Hepatocyte (in vitro differentiated cells): ENCODE measurements at regions not wholly inside any gene's neighbourhood (a gene's known extent, or its start where the extent isn't known, plus 50 kb on each side); places are given as distances from the start of the nearest gene placed in this dataset.
"Not testable (repeated sequence)": the region's sequence is repeated elsewhere in the genome, so short reads cannot be mapped to it uniquely, and the experiment has no call there.

Experiments
- DNase-seq: peaks from one replicate; pipeline ENCODE4 v3.0.0-alpha.2; 2016; ENCODE audit warnings: low spot score
- H2AFZ ChIP-seq: fragments of 200-600 bp; sonication (generic); 2 replicates; pipeline ENCODE4 v1.6.0; 2016; ENCODE audit warnings: antibody characterized with exemption, mild to moderate bottlenecking
- H3K27ac ChIP-seq: fragments of 200-600 bp; sonication (generic); 2 replicates; pipeline ENCODE4 v1.5.1; 2016; ENCODE audit warnings: mild to moderate bottlenecking
- H3K27me3 ChIP-seq: fragments of 200-600 bp; sonication (generic); 2 replicates; pipeline ENCODE4 v1.6.1; 2016
- H3K36me3 ChIP-seq: fragments of 200-600 bp; sonication (generic); replicated peaks from 2 replicates; pipeline ENCODE4 v1.5.1; 2016; ENCODE audit warnings: low read depth; ENCODE audit not compliant: insufficient read depth
- H3K4me1 ChIP-seq: fragments of 200-600 bp; sonication (generic); 2 replicates; pipeline ENCODE4 v1.5.1; 2016; ENCODE audit warnings: mild to moderate bottlenecking, moderate library complexity; ENCODE audit not compliant: insufficient read depth
- H3K4me2 ChIP-seq: fragments of 200-600 bp; sonication (generic); 2 replicates; pipeline ENCODE4 v1.6.0; 2016
- H3K4me3 ChIP-seq: fragments of 200-600 bp; sonication (generic); 2 replicates; pipeline ENCODE4 v1.5.1; 2016; ENCODE audit warnings: mild to moderate bottlenecking
- H3K79me2 ChIP-seq: fragments of 200-600 bp; sonication (generic); 2 replicates; pipeline ENCODE4 v1.6.0; 2017; ENCODE audit warnings: mild to moderate bottlenecking
- H3K9me2 ChIP-seq: fragments of 200-600 bp; sonication (generic); replicated peaks from 2 replicates; pipeline ENCODE4 v1.6.0; 2017; ENCODE audit warnings: mild to moderate bottlenecking; ENCODE audit not compliant: insufficient read depth
- H3K9me3 ChIP-seq: fragments of 200-600 bp; sonication (generic); 2 replicates; pipeline ENCODE4 v1.5.1; 2016; ENCODE audit warnings: low read depth, mild to moderate bottlenecking
- H4K20me1 ChIP-seq: fragments of 200-600 bp; sonication (generic); 2 replicates; pipeline ENCODE4 v1.6.0; 2016; ENCODE audit warnings: mild to moderate bottlenecking; ENCODE audit not compliant: insufficient read depth, poor library complexity, severe bottlenecking
- EZH2 ChIP-seq: fragments of 200-600 bp; sonication (generic); IDR thresholded peaks from 2 replicates; pipeline ENCODE4 v1.6.1; 2016; ENCODE audit warnings: antibody characterized with exemption, mild to moderate bottlenecking, borderline replicate concordance
- EZH2phosphoT487 ChIP-seq: fragments of 200-600 bp; sonication (generic); IDR thresholded peaks from one replicate; pipeline ENCODE4 v1.6.1; 2018; ENCODE audit warnings: antibody characterized with exemption, mild to moderate bottlenecking, low read depth, moderate library complexity; ENCODE audit not compliant: unreplicated experiment, severe bottlenecking
- WGBS: methylation state at CpG from one replicate; pipeline ENCODE4 v1.1.6; 2016; ENCODE audit warnings: low lambda C conversion rate; ENCODE audit errors: missing lambda C conversion rate; 5-methylcytosine and 5-hydroxymethylcytosine counted together
- TF ChIP-seq, protein P1 (sequence below): fragments of 200-600 bp; sonication (generic); IDR thresholded peaks from 2 replicates; pipeline ENCODE4 v1.5.1; 2016; ENCODE audit warnings: antibody characterized with exemption, mild to moderate bottlenecking; ENCODE audit not compliant: poor library complexity

DNA sequence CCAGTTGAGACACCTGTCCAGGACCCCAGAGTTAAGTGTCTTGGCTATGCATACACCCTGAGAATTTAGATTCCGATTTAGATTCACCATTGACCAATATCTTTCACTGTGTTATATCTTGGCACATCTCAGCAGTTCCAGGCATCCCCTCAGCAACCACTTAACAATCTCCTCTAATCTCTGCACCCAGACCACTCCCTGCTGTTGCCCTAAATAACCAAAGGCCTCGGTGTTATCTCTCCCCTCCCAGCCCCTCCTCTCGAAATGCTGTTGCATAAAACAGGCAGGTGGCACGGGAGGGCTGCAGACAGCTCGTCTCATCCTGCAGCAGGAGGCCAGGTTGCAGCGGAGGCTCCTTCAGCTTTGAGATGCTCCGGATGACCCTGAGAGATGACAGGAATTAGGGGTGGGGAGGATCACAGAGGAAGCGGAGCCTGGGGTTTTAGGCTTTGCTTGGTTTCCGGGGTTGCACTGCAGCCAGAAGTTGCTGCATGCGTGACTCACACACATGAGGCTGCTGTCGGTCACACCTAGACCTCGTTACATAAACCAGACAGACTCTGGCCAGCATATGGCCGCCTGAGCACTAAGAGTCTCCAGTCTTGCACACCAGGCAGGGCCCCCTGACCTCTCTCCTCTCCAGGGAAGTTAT, 210.3 kb upstream of the USP9Y start:
- DNase-seq, result no peak
- Histone ChIP-seq H2AFZ (no peak overlapping the region), H4K20me1 (no peaks in the 10 kb centered on the region), H3K27me3 (no peaks in the 10 kb centered on the region), H3K27ac (no peak overlapping the region), H3K9me2 (no peaks in the 10 kb centered on the region), H3K4me1 (no peaks in the 10 kb centered on the region), H3K9me3 (no peaks in the 10 kb centered on the region), H3K4me2 (no peak overlapping the region), H3K36me3 (no peaks in the 10 kb centered on the region), H3K4me3 (no peak overlapping the region), H3K79me2 (no peaks in the 10 kb centered on the region)
- WGBS, result no CpG with 5 or more reads among the region's 13 CpGs
- TF ChIP-seq EZH2phosphoT487 (no peak), EZH2 (no peak)
- TF ChIP-seq, protein P1, sequence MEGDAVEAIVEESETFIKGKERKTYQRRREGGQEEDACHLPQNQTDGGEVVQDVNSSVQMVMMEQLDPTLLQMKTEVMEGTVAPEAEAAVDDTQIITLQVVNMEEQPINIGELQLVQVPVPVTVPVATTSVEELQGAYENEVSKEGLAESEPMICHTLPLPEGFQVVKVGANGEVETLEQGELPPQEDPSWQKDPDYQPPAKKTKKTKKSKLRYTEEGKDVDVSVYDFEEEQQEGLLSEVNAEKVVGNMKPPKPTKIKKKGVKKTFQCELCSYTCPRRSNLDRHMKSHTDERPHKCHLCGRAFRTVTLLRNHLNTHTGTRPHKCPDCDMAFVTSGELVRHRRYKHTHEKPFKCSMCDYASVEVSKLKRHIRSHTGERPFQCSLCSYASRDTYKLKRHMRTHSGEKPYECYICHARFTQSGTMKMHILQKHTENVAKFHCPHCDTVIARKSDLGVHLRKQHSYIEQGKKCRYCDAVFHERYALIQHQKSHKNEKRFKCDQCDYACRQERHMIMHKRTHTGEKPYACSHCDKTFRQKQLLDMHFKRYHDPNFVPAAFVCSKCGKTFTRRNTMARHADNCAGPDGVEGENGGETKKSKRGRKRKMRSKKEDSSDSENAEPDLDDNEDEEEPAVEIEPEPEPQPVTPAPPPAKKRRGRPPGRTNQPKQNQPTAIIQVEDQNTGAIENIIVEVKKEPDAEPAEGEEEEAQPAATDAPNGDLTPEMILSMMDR, result no peak

DNA sequence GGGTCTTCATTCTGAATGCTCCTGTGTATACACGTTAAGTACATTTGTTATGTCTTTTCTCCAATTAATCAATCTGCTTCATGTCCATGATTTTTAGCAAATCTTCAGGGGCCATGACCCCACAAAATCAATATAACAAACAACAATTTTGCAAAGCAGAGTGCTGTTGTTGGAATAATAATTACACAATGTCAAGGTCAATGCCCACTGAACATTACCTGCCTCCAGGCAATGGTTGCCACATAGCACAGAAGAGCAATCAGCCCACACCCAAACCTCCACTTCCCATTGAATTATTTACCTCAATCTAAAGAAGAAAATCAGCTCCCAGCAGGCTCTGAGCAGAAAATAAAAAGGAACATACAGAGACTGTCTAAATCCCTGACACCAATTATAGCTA, 208.8 kb upstream of the USP9Y start:
- Histone ChIP-seq H3K4me1 (no peaks in the 10 kb centered on the region), H3K36me3 (no peaks in the 10 kb centered on the region), H3K9me2 (no peaks in the 10 kb centered on the region), H3K4me2 (no peak overlapping the region), H3K27me3 (no peaks in the 10 kb centered on the region), H3K79me2 (no peaks in the 10 kb centered on the region), H3K27ac (no peak overlapping the region), H4K20me1 (no peaks in the 10 kb centered on the region), H3K4me3 (no peak overlapping the region), H2AFZ (no peak overlapping the region), H3K9me3 (no peaks in the 10 kb centered on the region)
- TF ChIP-seq, protein P1, result no peak
- no peak for TF ChIP-seq EZH2
- TF ChIP-seq EZH2phosphoT487, result no peak
- WGBS, result no CpG with 5 or more reads among the region's 1 CpG
- no peak for DNase-seq

DNA sequence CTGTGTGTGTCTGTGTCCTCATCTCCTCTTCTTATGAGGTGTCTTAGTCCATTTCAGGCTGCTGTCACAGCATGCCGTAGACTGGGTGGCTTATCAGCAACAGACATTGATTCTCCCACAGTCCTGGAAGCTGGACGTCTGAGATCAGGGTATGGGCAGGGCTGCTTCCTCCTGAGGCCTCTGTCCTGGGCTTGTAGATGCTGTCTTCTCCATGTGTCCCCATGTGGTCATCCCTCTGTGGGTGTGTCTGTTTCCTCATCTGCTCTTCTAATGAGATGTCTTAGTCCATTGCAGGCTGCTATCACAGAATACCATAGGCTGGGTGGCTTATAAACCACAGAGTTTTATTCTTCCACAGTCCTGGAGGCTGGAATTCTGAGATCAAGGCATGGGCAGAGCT, 205.0 kb upstream of the USP9Y start:
- Histone ChIP-seq H3K27ac (no peak overlapping the region), H3K4me2 (no peak overlapping the region), H3K4me3 (no peak overlapping the region), H3K4me1 (no peaks in the 10 kb centered on the region), H3K9me2 (no peaks in the 10 kb centered on the region), H3K79me2 (no peaks in the 10 kb centered on the region), H3K36me3 (no peaks in the 10 kb centered on the region), H3K9me3 (no peaks in the 10 kb centered on the region), H2AFZ (no peak overlapping the region), H4K20me1 (no peaks in the 10 kb centered on the region), H3K27me3 (no peaks in the 10 kb centered on the region)
- WGBS, result no CpG with 5 or more reads among the region's 2 CpGs
- TF ChIP-seq, protein P1, result no peak
- no peak for DNase-seq

DNA sequence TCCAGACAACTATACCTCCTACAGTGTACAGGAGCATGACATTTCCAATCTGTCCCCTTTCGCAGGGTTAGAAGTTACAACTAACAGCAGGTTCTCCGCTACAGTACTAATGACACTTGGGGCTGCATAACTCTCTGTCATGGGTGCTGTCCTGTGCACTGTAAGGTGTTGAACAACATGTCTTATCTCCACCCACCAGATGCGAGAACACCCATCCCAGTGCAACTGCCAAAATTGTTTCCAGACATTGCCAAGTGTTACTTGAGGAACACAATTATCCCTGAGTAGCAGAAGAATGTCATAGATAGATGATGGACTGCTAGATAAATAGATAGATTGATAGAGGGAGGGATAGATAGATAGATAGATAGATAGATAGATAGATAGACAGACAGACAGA, 200.9 kb upstream of the USP9Y start:
- no CpG with 5 or more reads among the region's 3 CpGs for WGBS
- no peaks in the 10 kb centered on the region for H3K79me2 ChIP-seq
- no peaks in the 10 kb centered on the region for H4K20me1 ChIP-seq
- H3K4me2 ChIP-seq, result no peak overlapping the region
- H2AFZ ChIP-seq, result no peak overlapping the region
- no peaks in the 10 kb centered on the region for H3K4me1 ChIP-seq
- H3K4me3 ChIP-seq, result no peak overlapping the region
- H3K9me2 ChIP-seq, result no peaks in the 10 kb centered on the region
- no peak for DNase-seq
- no peaks in the 10 kb centered on the region for H3K9me3 ChIP-seq
- no peaks in the 10 kb centered on the region for H3K27me3 ChIP-seq
- no peaks in the 10 kb centered on the region for H3K36me3 ChIP-seq
- no peak overlapping the region for H3K27ac ChIP-seq
- TF ChIP-seq, protein P1, result no peak
- TF ChIP-seq EZH2phosphoT487, result no peak
- TF ChIP-seq EZH2, result no peak

DNA sequence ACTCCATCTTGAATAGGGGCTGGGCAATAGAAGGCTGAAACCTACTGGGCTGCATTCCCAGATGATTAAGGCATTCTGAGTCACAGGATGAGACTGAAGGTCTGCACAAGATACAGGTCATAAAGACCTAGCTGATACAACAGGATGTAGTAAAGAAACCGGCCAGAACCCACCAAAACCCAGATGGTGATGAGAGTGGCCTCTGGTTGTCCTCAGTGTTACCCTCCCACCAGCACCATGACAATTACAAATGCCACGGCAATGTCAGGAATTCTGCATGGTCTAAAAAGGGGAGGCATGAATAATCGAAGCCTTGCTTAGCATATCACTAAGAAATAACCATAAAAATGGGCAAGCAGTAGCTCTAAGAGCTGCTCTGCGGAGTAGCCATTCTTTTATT, 197.0 kb upstream of the USP9Y start:
- not testable (repeated sequence) for H3K9me2 ChIP-seq, H3K4me1 ChIP-seq, H3K79me2 ChIP-seq, H3K4me3 ChIP-seq, H3K9me3 ChIP-seq, H3K36me3 ChIP-seq, DNase-seq, H3K27ac ChIP-seq, H2AFZ ChIP-seq, H4K20me1 ChIP-seq, H3K27me3 ChIP-seq, H3K4me2 ChIP-seq
- WGBS, result no CpG with 5 or more reads among the region's 4 CpGs
